H7 (cell line): ENCODE measurements at regions not wholly inside any gene's neighbourhood (a gene's known extent, or its start where the extent isn't known, plus 50 kb on each side); places are given as distances from the start of the nearest gene placed in this dataset.
A peak's percentile ranks its signal among the peaks of the same experiment; 100 is the strongest.

Experiments
- DNase-seq: peaks from one replicate; pipeline ENCODE4 v3.0.0; 2012
- H3K27me3 ChIP-seq: 2 replicates; pipeline ENCODE4 v1.6.0; 2011; ENCODE audit warnings: mild to moderate bottlenecking, low read length; ENCODE audit not compliant: control insufficient read depth, insufficient read depth
- H3K36me3 ChIP-seq: replicated peaks from 2 replicates; pipeline ENCODE4 v1.5.1; 2011; ENCODE audit warnings: low read length; ENCODE audit not compliant: control insufficient read depth, insufficient read depth
- H3K4me3 ChIP-seq: 2 replicates; pipeline ENCODE4 v1.5.1; 2011; ENCODE audit warnings: low read depth, mild to moderate bottlenecking, control low read depth, low read length, moderate library complexity; ENCODE audit not compliant: insufficient read depth

DNA sequence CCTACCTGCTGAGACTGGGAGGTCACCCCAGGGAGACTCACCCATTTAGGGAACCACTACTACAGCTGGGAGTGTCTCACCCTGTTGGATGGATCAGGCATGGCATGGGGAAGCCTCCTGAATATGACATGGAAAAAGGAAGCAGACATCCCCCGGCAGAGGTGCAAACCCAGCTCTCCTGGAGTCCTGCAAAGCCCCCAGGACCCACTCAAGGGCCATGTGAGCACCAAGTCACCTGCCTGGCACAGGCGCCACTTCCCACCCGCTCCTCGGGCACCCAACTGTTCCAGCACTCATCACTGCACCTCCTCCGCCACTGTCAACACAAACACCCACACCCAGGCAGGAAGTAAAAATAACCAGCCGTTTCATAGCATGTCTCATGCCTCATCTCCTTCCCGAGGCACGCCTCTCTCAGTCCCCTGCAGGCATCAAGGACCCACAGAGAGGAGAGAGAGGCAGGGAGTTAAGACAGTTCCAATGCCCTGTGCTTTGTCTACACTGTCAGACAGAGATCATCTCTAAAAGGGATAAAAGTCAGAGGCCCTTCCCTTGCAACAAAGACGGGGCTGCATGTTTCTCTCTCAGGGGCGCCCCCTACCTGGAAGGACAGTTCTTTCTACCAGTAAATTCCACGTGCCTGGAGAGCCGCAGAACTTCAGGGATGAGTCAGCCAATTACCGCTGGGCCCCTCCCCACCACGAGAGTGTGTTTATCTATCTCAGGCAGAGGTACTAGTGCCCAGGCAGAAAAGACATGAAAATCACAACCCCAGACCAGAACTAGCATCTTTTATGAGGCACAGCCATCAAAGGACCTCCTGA, 150.1 kb upstream of the SOD1 start:
- peak; percentile 83 for DNase-seq
- H3K27me3 ChIP-seq = no peaks in the 10 kb centered on the region
- H3K4me3 ChIP-seq = no peak overlapping the region
- H3K36me3 ChIP-seq = no peaks in the 10 kb centered on the region

DNA sequence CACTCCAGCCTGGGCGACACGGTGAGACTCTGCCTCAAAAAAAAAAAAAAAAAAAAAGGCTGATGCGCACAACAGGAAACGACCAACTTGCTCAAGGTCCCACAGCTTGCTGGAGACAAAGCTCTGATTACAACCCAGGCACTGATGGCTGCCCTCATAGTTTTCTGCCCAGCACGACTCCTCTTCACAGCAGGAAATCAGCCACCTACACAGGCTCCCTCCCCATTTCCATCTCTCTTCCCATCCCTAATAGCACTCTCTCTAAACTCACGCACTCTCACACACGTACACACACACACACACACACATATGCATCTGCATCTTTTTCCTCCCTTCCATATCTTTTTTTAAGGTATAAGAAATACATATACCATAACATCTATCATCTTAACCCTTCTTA, 153.5 kb upstream of the SOD1 start:
- no peaks in the 10 kb centered on the region for H3K27me3 ChIP-seq
- no peak for DNase-seq
- no peak overlapping the region for H3K4me3 ChIP-seq
- H3K36me3 ChIP-seq = no peaks in the 10 kb centered on the region

DNA sequence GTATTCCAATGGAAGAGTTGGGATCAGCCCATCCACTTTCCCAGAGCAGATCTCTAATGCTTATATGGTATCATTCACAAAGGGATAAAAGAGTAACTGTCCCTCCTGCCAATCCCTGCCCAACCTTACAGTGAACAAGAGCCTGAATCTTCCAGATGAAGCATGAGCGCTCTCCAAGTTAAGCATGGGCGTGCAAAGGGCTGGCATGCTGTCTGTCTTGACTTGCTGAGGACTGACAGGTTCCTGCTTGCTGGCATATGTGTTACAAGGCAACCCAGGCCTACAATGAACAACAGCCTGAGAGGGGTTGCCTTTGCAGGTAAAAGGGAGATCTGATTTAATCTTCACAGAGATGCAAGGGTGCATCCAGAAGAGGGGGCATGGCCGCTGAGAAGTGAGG, 155.6 kb upstream of the SOD1 start:
- Histone ChIP-seq H3K36me3 (no peaks in the 10 kb centered on the region), H3K27me3 (no peaks in the 10 kb centered on the region), H3K4me3 (no peak overlapping the region)
- DNase-seq = no peak

DNA sequence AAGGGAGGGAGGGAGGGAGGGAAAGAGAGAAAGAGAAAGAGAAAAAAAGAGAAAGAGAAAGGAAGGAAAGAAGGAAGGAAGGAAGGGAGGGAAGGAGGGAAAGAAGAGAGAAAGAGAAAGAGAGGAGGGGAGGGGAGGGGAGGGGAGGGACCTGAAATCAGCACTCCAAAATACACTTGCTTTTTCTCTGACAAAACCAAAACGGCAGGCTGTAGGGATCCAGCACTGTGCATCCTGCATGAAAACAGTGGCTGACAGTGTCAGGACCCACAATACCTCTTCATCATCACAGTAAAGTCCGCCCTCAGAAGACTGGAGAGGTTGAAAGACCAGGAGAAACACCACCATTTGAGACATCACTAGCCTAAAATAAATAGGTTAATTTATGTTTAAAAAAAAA, 156.0 kb upstream of the SOD1 start:
- no peak overlapping the region for H3K4me3 ChIP-seq
- H3K27me3 ChIP-seq = no peaks in the 10 kb centered on the region
- no peaks in the 10 kb centered on the region for H3K36me3 ChIP-seq
- DNase-seq = no peak

DNA sequence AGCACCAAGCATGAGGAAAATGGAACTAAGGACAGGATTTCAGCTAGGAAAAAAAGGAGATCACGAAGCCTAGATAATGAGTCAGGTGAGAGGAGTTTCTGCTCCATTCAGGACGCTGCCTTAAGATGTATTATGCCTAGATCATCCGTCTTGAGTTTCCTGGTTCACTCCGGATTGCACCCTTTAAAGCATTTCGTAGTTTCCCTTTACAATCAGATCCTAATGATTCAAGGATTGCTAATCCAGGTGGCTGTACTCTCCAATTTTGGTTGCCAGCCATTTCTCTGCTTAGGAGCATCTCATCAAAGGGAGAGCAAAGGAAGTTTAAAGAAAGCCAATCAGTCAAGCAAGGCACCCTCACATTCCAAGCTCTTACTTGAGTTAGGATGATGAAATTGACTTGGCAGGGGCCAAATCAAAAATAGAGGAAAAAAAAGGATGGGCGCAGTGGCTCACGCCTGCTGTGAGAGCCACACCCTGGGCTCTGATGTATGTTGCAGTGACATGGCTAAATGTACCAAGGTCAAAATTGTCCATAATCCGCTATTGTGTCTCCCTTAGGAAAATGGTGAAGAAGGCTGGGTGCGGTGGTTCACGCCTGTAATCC, 156.9 kb upstream of the SOD1 start:
- no peak for DNase-seq
- H3K36me3 ChIP-seq = no peaks in the 10 kb centered on the region

DNA sequence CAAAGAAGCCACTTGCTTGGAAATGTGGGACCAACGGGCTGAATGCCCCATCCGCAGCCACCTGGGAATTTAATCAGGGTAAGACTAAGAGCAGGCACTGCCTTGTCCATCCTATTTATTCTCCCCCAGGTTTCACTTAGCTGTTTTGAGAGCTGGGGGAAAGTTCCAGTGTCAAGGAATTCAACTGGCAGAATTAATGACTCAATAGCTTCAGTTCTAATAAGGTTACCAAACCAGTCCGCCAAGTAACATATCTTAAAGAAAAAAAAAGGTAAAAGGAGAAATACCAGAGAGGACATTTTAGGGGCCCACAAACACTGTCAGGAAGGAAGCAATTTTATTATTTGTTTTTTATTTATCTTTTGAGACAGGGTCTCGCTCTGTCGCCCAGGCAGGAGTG, 157.6 kb upstream of the SOD1 start:
- Histone ChIP-seq H3K27me3 (no peaks in the 10 kb centered on the region), H3K36me3 (no peaks in the 10 kb centered on the region), H3K4me3 (no peak overlapping the region)
- no peak for DNase-seq

More for the DNA sequence above, 156.9 kb upstream of the SOD1 start:
- no peaks in the 10 kb centered on the region for H3K27me3 ChIP-seq
- H3K4me3 ChIP-seq = no peak overlapping the region

DNA sequence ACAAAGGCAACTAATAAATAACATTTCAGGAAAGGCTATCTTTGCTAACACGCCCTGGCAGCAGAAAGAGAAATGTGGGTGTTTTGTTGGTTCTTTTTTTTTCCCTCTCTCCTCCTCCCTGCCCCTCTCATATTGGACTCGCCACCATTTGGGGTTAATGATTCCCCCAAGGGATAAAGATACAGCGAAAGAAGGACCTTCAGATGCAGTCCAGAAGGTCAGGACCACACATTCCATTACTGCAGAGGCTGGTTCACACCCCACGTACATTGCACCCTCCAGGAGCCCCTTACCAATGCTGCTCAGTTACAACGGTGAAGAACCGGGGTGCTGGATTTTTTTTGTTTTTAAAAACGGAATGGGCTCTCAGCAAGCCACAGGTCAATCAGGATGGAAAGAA, 156.9 kb upstream of the TIAM1 start:
- Histone ChIP-seq H3K4me3 (no peak overlapping the region), H3K36me3 (no peaks in the 10 kb centered on the region), H3K27me3 (no peaks in the 10 kb centered on the region)
- DNase-seq = no peak

DNA sequence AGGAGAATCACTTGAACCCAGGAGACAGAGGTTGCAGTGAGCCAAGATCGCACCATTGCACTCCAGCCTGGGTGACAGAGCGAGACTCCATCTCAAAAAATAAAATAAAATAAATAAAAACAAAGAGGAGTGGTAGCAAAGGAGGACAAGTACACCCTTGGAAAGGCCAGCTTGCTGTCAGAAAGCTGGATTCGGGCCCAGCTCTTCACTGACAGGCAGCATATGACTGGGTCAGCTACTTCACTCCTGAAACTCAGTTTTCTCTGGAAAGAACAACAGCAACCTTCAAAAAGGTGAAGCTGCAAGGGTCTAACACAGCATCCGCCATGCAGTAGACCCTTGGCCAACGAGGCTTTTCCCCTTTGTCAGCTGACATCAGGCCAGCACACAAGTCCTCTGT, 156.0 kb upstream of the TIAM1 start:
- Histone ChIP-seq H3K27me3 (no peaks in the 10 kb centered on the region), H3K4me3 (no peak overlapping the region), H3K36me3 (no peaks in the 10 kb centered on the region)
- no peak for DNase-seq

DNA sequence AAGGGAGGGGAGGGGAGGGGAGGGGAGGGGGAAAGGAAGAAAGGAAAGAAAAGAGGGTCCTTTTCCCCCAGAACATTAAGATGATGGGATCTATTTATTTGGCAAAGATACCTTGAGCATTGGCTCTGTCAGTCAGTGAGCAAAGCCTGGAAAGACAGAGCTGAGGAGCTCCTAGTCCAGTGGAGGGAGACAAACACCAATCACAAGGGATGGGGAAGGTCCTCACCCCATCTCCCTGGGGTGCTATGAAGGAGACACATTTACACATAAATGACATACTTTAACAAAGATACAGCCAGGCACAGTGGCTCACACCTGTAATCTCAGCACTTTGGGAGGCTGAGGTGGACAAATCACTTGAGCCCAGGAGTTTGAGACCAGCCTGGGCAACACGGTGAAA, 154.9 kb upstream of the TIAM1 start:
- DNase-seq = peak; percentile 78
- Histone ChIP-seq H3K36me3 (no peaks in the 10 kb centered on the region), H3K4me3 (no peak overlapping the region), H3K27me3 (no peaks in the 10 kb centered on the region)

DNA sequence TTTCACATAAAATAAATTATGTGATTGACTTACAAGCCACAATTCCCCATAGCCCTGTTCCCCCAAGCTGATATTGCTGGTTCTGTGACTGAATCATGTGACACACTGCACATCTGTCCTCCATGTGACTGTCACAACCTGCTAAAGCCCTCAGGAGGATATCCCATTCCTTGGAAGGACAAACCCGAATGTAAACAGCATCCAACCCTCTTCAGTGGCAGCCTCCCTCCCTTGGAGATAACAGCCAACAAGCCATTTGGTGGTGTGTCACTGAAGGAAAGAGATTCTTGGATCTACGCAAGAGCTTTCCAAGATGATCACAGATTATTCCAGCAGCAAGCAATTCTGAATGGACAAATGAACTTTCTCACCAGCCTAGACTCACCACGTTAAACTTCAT, 153.9 kb upstream of the TIAM1 start:
- no peak for DNase-seq
- Histone ChIP-seq H3K4me3 (no peak overlapping the region), H3K27me3 (no peaks in the 10 kb centered on the region), H3K36me3 (no peaks in the 10 kb centered on the region)

DNA sequence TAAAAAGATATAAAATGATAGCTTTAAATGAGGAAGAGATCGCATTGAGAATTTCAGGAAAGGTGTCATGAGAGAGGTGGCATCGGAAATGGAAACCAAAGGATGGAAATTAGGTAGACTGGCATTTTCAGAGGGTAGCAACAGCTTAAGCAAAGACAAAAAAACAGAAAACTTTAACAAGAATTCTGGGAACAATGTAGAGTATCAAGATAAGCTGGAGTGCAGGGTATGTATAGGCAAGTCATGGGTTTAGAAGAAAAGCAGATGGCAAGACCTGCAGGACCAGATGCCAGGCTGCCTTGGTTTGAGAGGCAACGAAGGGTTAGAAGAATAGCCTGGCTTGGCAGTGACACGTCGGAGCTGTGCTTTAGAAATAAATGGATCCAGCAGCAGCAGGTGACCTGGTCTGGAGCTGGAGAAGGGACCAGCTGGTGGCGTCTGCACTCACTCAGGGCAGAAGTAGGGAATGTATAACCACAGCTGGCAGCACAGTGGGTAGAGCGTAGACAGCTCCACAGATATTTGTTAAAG, 149.4 kb upstream of the TIAM1 start:
- Histone ChIP-seq H3K36me3 (no peaks in the 10 kb centered on the region), H3K4me3 (no peak overlapping the region)
- no peak for DNase-seq

DNA sequence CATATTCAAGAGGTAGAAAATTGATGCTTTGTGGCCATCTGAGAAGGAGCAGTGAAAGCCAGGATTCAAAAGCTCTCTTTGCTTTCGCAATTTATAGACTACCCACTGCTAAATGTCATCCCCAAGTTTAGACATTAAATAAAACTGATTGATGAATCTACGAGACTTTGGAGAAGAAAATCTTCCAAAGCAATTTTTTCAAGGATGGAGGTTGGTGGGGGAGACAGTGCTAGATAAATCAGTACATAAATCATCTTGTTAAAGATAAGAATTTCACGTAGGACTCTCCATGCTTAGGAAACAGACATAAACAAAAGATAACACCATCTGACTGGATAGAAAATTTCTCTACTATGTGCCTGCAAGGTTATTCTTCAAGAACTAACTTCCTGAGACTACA, 147.6 kb upstream of the TIAM1 start:
- no peak for DNase-seq
- no peaks in the 10 kb centered on the region for H3K36me3 ChIP-seq
- no peaks in the 10 kb centered on the region for H3K27me3 ChIP-seq
- H3K4me3 ChIP-seq = no peak overlapping the region

More for the DNA sequence above, 149.4 kb upstream of the TIAM1 start:
- H3K27me3 ChIP-seq = no peaks in the 10 kb centered on the region

DNA sequence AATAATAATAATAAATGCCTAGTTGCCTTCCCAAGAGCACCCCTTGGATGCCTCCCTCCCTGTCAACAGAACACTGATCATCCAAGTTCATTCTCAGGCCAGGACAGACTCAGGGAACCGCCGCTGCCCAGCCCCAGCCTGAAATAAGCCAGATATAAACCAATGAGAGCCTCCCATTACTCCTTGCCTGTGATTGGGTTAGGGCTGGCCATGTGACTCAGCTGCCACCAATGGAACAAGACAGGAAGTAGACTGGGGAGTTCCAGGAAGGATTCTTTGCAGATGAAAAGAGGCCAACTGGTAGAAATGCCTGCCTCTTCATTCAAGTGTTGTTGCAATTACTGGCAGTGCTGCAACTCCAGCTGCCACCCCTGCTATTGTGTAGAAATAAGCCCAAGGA, 146.4 kb upstream of the TIAM1 start:
- Histone ChIP-seq H3K4me3 (no peak overlapping the region), H3K36me3 (no peaks in the 10 kb centered on the region), H3K27me3 (no peaks in the 10 kb centered on the region)
- peak; percentile 47 for DNase-seq

DNA sequence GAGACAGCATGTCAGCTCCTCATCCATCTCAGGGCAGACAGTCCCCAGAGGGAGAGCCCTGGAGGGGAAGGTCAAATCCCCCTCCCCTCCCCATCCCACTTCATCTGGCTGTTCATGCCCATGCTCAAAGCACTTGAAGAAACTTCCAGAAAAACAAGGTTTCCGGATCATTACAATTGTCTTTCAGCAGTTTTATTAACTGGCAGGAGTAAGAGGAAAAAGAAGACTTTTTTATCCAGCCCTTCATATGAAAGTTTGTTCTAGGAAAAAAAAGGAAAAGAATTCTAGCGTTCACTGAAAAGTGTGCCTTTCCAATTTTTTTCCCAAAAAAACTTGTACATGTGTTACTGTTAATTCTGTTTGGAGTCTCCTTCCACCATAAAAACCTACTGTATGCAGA, 145.7 kb upstream of the TIAM1 start:
- Histone ChIP-seq H3K36me3 (no peaks in the 10 kb centered on the region), H3K4me3 (no peak overlapping the region), H3K27me3 (no peaks in the 10 kb centered on the region)
- no peak for DNase-seq

DNA sequence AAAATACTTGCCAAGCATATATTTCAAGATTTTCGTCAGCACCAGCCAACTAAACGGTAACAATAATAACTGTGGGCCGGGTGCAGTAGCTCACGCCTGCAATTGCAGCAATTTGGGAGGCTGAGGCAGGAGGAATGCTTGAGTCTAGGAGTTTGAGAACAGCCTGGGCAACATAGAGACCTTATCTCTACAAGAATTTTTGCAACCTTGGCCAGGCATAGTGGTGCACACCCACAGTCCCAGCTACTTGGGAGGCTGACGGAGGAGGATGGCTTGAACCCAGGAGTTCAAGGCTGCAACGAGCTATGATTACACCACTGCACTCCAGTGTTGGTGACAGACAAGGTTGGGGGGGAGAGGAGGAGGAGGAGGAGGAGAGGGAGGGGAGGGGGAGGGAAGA, 145.0 kb upstream of the TIAM1 start:
- Histone ChIP-seq H3K27me3 (no peaks in the 10 kb centered on the region), H3K4me3 (no peak overlapping the region), H3K36me3 (no peaks in the 10 kb centered on the region)
- no peak for DNase-seq
